ENCODE measurements at regions not wholly inside any gene's neighbourhood (a gene's known extent, or its start where the extent isn't known, plus 50 kb on each side); places are given as distances from the start of the nearest gene placed in this dataset.

- Histone ChIP-seq H3K4me1 (ENCODE audit: insufficient read depth, low read length, severe bottlenecking) (no peaks in the 10 kb centered on the region), H3K79me2 (ENCODE audit: insufficient read depth, low read length) (no peaks in the 10 kb centered on the region), H3K27ac (ENCODE audit: low read depth, low read length, poor library complexity, severe bottlenecking) (no peak overlapping the region), H3K9ac (ENCODE audit: low read length) (no peak overlapping the region), H3K9me3 (ENCODE audit: low read length) (no peaks in the 10 kb centered on the region), H3K4me3 (ENCODE audit: low read depth, low read length, poor library complexity, severe bottlenecking) (no peak overlapping the region), H3K4me2 (ENCODE audit: low read length) (no peak overlapping the region), H3K36me3 (ENCODE audit: insufficient read depth, low read length) (no peaks in the 10 kb centered on the region), H3K9me2 (ENCODE audit: low read depth, low read length) (no peaks in the 10 kb centered on the region), H2AFZ (ENCODE audit: low read length) (no peak overlapping the region), H3F3A (ENCODE audit: insufficient read depth, low read length) (no peaks in the 10 kb centered on the region), H3K27me3 (ENCODE audit: insufficient read depth, low read length) (no peaks in the 10 kb centered on the region), H4K20me1 (ENCODE audit: insufficient read depth, low read length) (no peaks in the 10 kb centered on the region)
- TF ChIP-seq EZH2 (IDR thresholded peaks at IDR 0.05; ENCODE audit: borderline replicate concordance, low read length) (no peak), CTCF (IDR thresholded peaks at IDR 0.05; ENCODE audit: low read length) (no peak)
These were observed 99.9 kb downstream of the PLK2 start for GRCh38 chr5:58359981-58360380.

GRCh38 chr5:58358501-58359178, 101.2 kb downstream of the PLK2 start:
- Histone ChIP-seq H3K9ac (ENCODE audit: low read length) (no peak overlapping the region), H3K9me3 (ENCODE audit: low read length) (no peaks in the 10 kb centered on the region), H3K36me3 (ENCODE audit: insufficient read depth, low read length) (no peaks in the 10 kb centered on the region), H3K4me1 (ENCODE audit: insufficient read depth, low read length, severe bottlenecking) (no peaks in the 10 kb centered on the region), H2AFZ (ENCODE audit: low read length) (no peak overlapping the region), H3K4me2 (ENCODE audit: low read length) (no peak overlapping the region), H3K9me2 (ENCODE audit: low read depth, low read length) (no peaks in the 10 kb centered on the region), H3K27me3 (ENCODE audit: insufficient read depth, low read length) (no peaks in the 10 kb centered on the region), H3F3A (ENCODE audit: insufficient read depth, low read length) (no peaks in the 10 kb centered on the region), H4K20me1 (ENCODE audit: insufficient read depth, low read length) (no peaks in the 10 kb centered on the region), H3K4me3 (ENCODE audit: low read depth, low read length, poor library complexity, severe bottlenecking) (no peak overlapping the region), H3K27ac (ENCODE audit: low read depth, low read length, poor library complexity, severe bottlenecking) (no peak overlapping the region), H3K79me2 (ENCODE audit: insufficient read depth, low read length) (no peaks in the 10 kb centered on the region)
- no peak for TF ChIP-seq EZH2 (IDR thresholded peaks at IDR 0.05; ENCODE audit: borderline replicate concordance, low read length)
- no peak for TF ChIP-seq CTCF (IDR thresholded peaks at IDR 0.05; ENCODE audit: low read length)

DNA sequence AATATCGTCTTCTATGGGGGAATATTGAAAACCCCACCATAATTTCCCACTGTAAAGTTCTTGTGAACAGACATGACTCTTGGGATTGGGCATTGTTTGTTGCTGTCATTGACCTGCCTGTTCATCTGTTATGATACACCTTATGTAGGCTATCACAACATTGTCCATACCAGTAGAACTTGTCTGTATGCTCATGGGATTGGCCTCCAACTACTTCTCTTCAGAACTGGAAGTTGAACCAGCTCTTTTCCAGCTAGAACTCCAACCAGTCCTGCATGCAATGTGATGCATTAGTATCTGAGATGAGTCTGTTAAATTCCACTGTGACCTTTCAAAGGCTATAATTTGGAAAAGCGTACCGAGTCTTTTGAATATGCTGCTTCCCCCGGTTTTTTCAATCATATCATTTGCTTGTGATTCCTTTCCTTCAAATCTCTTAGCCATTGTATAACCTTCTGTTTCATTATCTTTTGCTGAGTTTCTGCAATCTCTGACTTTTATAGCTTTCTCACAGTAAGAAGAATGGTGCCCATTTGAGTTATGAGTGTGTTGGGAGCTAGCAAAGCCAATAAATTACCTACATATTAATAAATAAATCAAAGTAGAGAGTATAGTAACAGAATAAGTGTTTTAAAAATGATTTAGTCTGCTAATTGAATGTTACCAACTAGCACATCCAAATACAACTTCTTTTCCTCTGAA, 101.9 kb downstream of the PLK2 start:
- no peak overlapping the region for H3K4me3 ChIP-seq (ENCODE audit: low read depth, low read length, poor library complexity, severe bottlenecking)
- no peaks in the 10 kb centered on the region for H3K4me1 ChIP-seq (ENCODE audit: insufficient read depth, low read length, severe bottlenecking)
- H3K36me3 ChIP-seq (ENCODE audit: insufficient read depth, low read length), result no peaks in the 10 kb centered on the region
- H3K27ac ChIP-seq (ENCODE audit: low read depth, low read length, poor library complexity, severe bottlenecking), result no peak overlapping the region
- no peak overlapping the region for H3K9ac ChIP-seq (ENCODE audit: low read length)
- H3K27me3 ChIP-seq (ENCODE audit: insufficient read depth, low read length), result no peaks in the 10 kb centered on the region
- no peaks in the 10 kb centered on the region for H3K79me2 ChIP-seq (ENCODE audit: insufficient read depth, low read length)
- H2AFZ ChIP-seq (ENCODE audit: low read length), result no peak overlapping the region
- TF ChIP-seq EZH2 (IDR thresholded peaks at IDR 0.05; ENCODE audit: borderline replicate concordance, low read length) (no peak), CTCF (IDR thresholded peaks at IDR 0.05; ENCODE audit: low read length) (no peak)
- H3K9me2 ChIP-seq (ENCODE audit: low read depth, low read length), result no peaks in the 10 kb centered on the region
- no peaks in the 10 kb centered on the region for H4K20me1 ChIP-seq (ENCODE audit: insufficient read depth, low read length)
- H3F3A ChIP-seq (ENCODE audit: insufficient read depth, low read length), result no peaks in the 10 kb centered on the region
- H3K9me3 ChIP-seq (ENCODE audit: low read length), result no peaks in the 10 kb centered on the region
- no peak overlapping the region for H3K4me2 ChIP-seq (ENCODE audit: low read length)
